ENCODE measurements at regions not wholly inside any gene's neighbourhood (a gene's known extent, or its start where the extent isn't known, plus 50 kb on each side); places are given as distances from the start of the nearest gene placed in this dataset.

GRCh38 chr5:56501781-56502557, 268.8 kb upstream of the ANKRD55 start:
- Histone ChIP-seq H3K4me1 (ENCODE audit: insufficient read depth) (peaks cover 2% of the 10 kb centered on the region), H3K9me3 (ENCODE audit: low read depth) (no peaks in the 10 kb centered on the region), H3K36me3 (replicated peaks; ENCODE audit: insufficient read depth, low read depth) (no peaks in the 10 kb centered on the region), H3K79me2 (no peaks in the 10 kb centered on the region), H2AFZ (no peak overlapping the region), H3K4me2 (no peak overlapping the region), H3K4me3 (no peak overlapping the region), H3K9me2 (replicated peaks; ENCODE audit: insufficient read depth) (no peaks in the 10 kb centered on the region), H3K27ac (peak overlapping the region; percentile 63), H3K27me3 (no peaks in the 10 kb centered on the region), H4K20me1 (ENCODE audit: insufficient read depth, poor library complexity, severe bottlenecking) (no peaks in the 10 kb centered on the region)
- DNase-seq (ENCODE audit: low spot score), result no peak
- WGBS (ENCODE audit: low lambda C conversion rate, missing lambda C conversion rate), result 72% methylated on average over 5 of the region's 5 CpGs
- TF ChIP-seq EZH2phosphoT487 (IDR thresholded peaks at IDR 0.05; ENCODE audit: low read depth, severe bottlenecking, unreplicated experiment) (no peak), CTCF (IDR thresholded peaks at IDR 0.05; ENCODE audit: poor library complexity) (no peak), EZH2 (IDR thresholded peaks at IDR 0.05; ENCODE audit: borderline replicate concordance) (no peak)

- Histone ChIP-seq H3K9me2 (replicated peaks; ENCODE audit: insufficient read depth) (no peaks in the 10 kb centered on the region), H3K36me3 (replicated peaks; ENCODE audit: insufficient read depth, low read depth) (no peaks in the 10 kb centered on the region), H3K4me1 (ENCODE audit: insufficient read depth) (peaks cover 7% of the 10 kb centered on the region), H2AFZ (no peak overlapping the region), H3K9me3 (ENCODE audit: low read depth) (no peaks in the 10 kb centered on the region), H3K79me2 (no peaks in the 10 kb centered on the region), H3K27ac (no peak overlapping the region), H3K4me2 (no peak overlapping the region), H3K27me3 (no peaks in the 10 kb centered on the region), H4K20me1 (ENCODE audit: insufficient read depth, poor library complexity, severe bottlenecking) (no peaks in the 10 kb centered on the region), H3K4me3 (no peak overlapping the region)
- DNase-seq (ENCODE audit: low spot score), result no peak
- WGBS (ENCODE audit: low lambda C conversion rate, missing lambda C conversion rate), result 95% methylated on average over 5 of the region's 5 CpGs
- TF ChIP-seq CTCF (IDR thresholded peaks at IDR 0.05; ENCODE audit: poor library complexity) (no peak), EZH2 (IDR thresholded peaks at IDR 0.05; ENCODE audit: borderline replicate concordance) (no peak), EZH2phosphoT487 (IDR thresholded peaks at IDR 0.05; ENCODE audit: low read depth, severe bottlenecking, unreplicated experiment) (no peak)
Observed at GRCh38 chr5:56499901-56500300, 266.8 kb upstream of the ANKRD55 start.

GRCh38 chr5:56499491-56499890, 266.4 kb upstream of the ANKRD55 start:
- Histone ChIP-seq H3K4me2 (no peak overlapping the region), H3K9me2 (replicated peaks; ENCODE audit: insufficient read depth) (no peaks in the 10 kb centered on the region), H3K4me1 (ENCODE audit: insufficient read depth) (peaks cover 7% of the 10 kb centered on the region), H3K9me3 (ENCODE audit: low read depth) (no peaks in the 10 kb centered on the region), H3K27me3 (no peaks in the 10 kb centered on the region), H4K20me1 (ENCODE audit: insufficient read depth, poor library complexity, severe bottlenecking) (no peaks in the 10 kb centered on the region), H3K27ac (no peak overlapping the region), H3K36me3 (replicated peaks; ENCODE audit: insufficient read depth, low read depth) (no peaks in the 10 kb centered on the region), H3K4me3 (no peak overlapping the region), H3K79me2 (no peaks in the 10 kb centered on the region), H2AFZ (no peak overlapping the region)
- WGBS (ENCODE audit: low lambda C conversion rate, missing lambda C conversion rate), result 86% methylated on average over 4 of the region's 4 CpGs
- TF ChIP-seq EZH2phosphoT487 (IDR thresholded peaks at IDR 0.05; ENCODE audit: low read depth, severe bottlenecking, unreplicated experiment), result no peak
- TF ChIP-seq CTCF (IDR thresholded peaks at IDR 0.05; ENCODE audit: poor library complexity), result no peak
- TF ChIP-seq EZH2 (IDR thresholded peaks at IDR 0.05; ENCODE audit: borderline replicate concordance), result no peak
- DNase-seq (ENCODE audit: low spot score), result no peak
